C4-2B (cell line): ENCODE measurements at regions not wholly inside any gene's neighbourhood (a gene's known extent, or its start where the extent isn't known, plus 50 kb on each side); places are given as distances from the start of the nearest gene placed in this dataset.

Source experiments
- ZFX ChIP-seq: fragments of 450-650 bp; IDR thresholded peaks from 2 replicates; pipeline ENCODE4 v1.6.1; 2017
- TF ChIP-seq, protein P1 (sequence below): fragments of 450-650 bp; conservative IDR thresholded peaks from 2 replicates; pipeline ENCODE4 v1.5.1; 2017; ENCODE audit warnings: mild to moderate bottlenecking

DNA sequence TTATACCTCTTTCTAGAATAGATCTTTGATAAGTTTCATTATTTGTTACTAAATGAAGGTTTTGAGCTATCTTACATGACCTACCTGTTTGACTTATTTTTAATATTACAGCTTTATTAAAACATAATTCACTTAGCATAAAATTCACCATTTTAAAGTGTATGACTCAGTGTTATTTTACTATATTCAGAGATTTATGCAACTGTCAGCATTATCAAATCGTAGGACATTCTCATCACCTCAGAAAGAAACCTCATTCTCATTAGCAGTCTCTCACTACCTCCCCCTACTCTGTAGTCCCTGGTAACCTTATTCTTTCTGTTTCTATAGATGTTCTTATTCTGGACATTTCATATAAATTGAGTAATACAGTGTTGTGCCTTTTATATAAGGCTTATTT is 207.9 kb upstream of the FOXP2 start:
- TF ChIP-seq, protein P1, sequence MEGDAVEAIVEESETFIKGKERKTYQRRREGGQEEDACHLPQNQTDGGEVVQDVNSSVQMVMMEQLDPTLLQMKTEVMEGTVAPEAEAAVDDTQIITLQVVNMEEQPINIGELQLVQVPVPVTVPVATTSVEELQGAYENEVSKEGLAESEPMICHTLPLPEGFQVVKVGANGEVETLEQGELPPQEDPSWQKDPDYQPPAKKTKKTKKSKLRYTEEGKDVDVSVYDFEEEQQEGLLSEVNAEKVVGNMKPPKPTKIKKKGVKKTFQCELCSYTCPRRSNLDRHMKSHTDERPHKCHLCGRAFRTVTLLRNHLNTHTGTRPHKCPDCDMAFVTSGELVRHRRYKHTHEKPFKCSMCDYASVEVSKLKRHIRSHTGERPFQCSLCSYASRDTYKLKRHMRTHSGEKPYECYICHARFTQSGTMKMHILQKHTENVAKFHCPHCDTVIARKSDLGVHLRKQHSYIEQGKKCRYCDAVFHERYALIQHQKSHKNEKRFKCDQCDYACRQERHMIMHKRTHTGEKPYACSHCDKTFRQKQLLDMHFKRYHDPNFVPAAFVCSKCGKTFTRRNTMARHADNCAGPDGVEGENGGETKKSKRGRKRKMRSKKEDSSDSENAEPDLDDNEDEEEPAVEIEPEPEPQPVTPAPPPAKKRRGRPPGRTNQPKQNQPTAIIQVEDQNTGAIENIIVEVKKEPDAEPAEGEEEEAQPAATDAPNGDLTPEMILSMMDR, result no peak
- no peak for TF ChIP-seq ZFX
